Neural cell (in vitro differentiated cells): ENCODE measurements at regions not wholly inside any gene's neighbourhood (a gene's known extent, or its start where the extent isn't known, plus 50 kb on each side); places are given as distances from the start of the nearest gene placed in this dataset.

ENCODE experiments used
- CTCF ChIP-seq: fragments of 450-650 bp; IDR thresholded peaks from 2 replicates; pipeline ENCODE4 v1.5.1; 2014; ENCODE audit warnings: antibody characterized with exemption, mild to moderate bottlenecking, moderate library complexity; ENCODE audit not compliant: poor library complexity, severe bottlenecking
- EP300 ChIP-seq: fragments of 450-650 bp; conservative IDR thresholded peaks from 2 replicates; pipeline ENCODE4 v1.6.1; 2014; ENCODE audit warnings: antibody characterized with exemption, mild to moderate bottlenecking, moderate library complexity; ENCODE audit not compliant: poor library complexity, severe bottlenecking
- EZH2 ChIP-seq: fragments of 200-600, 300-800 bp; shearing (Covaris generic), sonication (generic); IDR thresholded peaks from 2 replicates; pipeline ENCODE4 v1.6.1; 2014; ENCODE audit warnings: antibody characterized with exemption, low read length, borderline replicate concordance, mild to moderate bottlenecking; ENCODE audit not compliant: insufficient read depth, poor library complexity, severe bottlenecking
- MXI1 ChIP-seq: fragments of 450-650 bp; conservative IDR thresholded peaks from 2 replicates; pipeline ENCODE4 v1.6.1; 2014; ENCODE audit warnings: antibody characterized with exemption, mild to moderate bottlenecking; ENCODE audit not compliant: poor library complexity, severe bottlenecking
- POLR2AphosphoS5 ChIP-seq: IDR thresholded peaks from 2 replicates; pipeline ENCODE4 v1.6.1; 2012
- RAD21 ChIP-seq: fragments of 450-650 bp; conservative IDR thresholded peaks from 2 replicates; pipeline ENCODE4 v1.6.1; 2014; ENCODE audit warnings: antibody characterized with exemption, mild to moderate bottlenecking, moderate library complexity
- REST ChIP-seq: IDR thresholded peaks from 2 replicates; pipeline ENCODE4 v1.6.1; 2012; ENCODE audit warnings: borderline replicate concordance
- SMC3 ChIP-seq: fragments of 450-650 bp; conservative IDR thresholded peaks from 2 replicates; pipeline ENCODE4 v1.6.1; 2014; ENCODE audit warnings: antibody characterized with exemption, mild to moderate bottlenecking, moderate library complexity; ENCODE audit not compliant: poor library complexity
- TAF1 ChIP-seq: IDR thresholded peaks from 2 replicates; pipeline ENCODE4 v1.6.1; 2012; ENCODE audit warnings: low read depth

GRCh38 chr3:182364323-182364722 lies 429.0 kb upstream of the ATP11B start:
- no peak for TF ChIP-seq CTCF
- TF ChIP-seq MXI1, result no peak
- TF ChIP-seq RAD21, result no peak
- TF ChIP-seq EZH2, result no peak
- no peak for TF ChIP-seq TAF1
- TF ChIP-seq POLR2AphosphoS5, result no peak
- TF ChIP-seq EP300, result no peak
- TF ChIP-seq REST, result no peak
- no peak for TF ChIP-seq SMC3
